ENCODE measurements at regions not wholly inside any gene's neighbourhood (a gene's known extent, or its start where the extent isn't known, plus 50 kb on each side); places are given as distances from the start of the nearest gene placed in this dataset.

DNA sequence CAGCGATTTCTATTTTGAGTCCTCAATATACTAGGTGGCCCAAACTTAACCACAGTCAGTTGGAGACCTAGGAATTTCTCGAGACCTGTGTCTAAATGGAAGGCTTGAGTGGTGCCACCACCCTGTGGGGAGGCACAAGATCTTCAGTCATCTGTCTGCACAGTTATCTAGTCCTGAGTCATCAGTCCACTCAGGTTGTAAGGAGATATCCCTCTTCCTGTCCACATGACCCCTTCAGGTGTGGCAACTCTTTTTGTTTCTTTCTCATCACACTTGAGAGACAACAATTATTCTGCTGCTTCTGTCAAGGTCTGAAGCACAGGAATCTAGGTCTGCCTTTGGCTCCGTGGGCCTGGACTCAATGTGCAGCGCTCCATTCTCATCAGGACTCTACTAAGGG lies 64.4 kb upstream of the IBSP start:
- CTCF ChIA-PET = no interaction called here

DNA sequence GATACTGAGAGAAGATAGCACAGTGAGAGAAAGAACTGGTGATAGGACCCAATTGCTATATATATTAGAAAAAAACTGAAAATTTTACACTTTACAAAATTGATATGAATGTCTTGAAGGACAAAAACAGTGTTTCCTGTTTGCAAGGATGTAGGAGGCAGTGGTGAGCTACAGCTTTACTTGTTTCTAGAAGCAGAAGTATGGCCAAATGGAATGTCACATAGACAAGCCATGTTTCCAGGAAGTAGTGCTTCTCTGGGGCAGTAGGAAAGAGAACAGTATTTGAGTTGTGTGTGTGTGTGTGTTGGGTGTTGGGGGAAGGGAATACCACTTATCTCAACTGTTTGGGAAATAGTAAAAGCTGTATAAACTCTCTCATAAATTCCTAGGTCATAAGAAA lies 60.9 kb upstream of the IBSP start:
- TF ChIP-seq EZH2 (IDR thresholded peaks at IDR 0.05; ENCODE audit: borderline replicate concordance, low read depth, low read length, severe bottlenecking) = no peak
- TF ChIP-seq FOS (IDR thresholded peaks at IDR 0.05; ENCODE audit: borderline replicate concordance, insufficient read depth, low read length) = no peak
- TF ChIP-seq POLR2A (IDR thresholded peaks at IDR 0.05; ENCODE audit: low read depth, low read length) = no peak
- dilution Hi-C loops (cut with MboI; ENCODE audit: extremely low pct_ligation_motif_present, low sequenced_read_pairs) = no loop called here
- peaks cover 0 to 2% of the 10 kb centered on the region in 2 experiments for H3K27me3 ChIP-seq (ENCODE audit: control insufficient read depth in 2 of 2, insufficient read depth in 2 of 2, low read length in 2 of 2)
- no TSS peak for BruUV-seq (replicated peaks)
- H3K79me2 ChIP-seq (ENCODE audit: control insufficient read depth, insufficient read depth, low read length) = no peaks in the 10 kb centered on the region
- H2AFZ ChIP-seq (ENCODE audit: low read depth, low read length) = no peak overlapping the region
- H3K36me3 ChIP-seq (ENCODE audit: control insufficient read depth in 2 of 2, extremely low read depth in 1 of 2, insufficient read depth in 2 of 2, low read length in 2 of 2) = no peaks in the 10 kb centered on the region
- no peak overlapping the region for H3K9ac ChIP-seq (replicated peaks; ENCODE audit: extremely low read depth, insufficient read depth, low read length)
- H3K9me3 ChIP-seq (replicated peaks; ENCODE audit: control insufficient read depth, insufficient read depth, low read length) = no peaks in the 10 kb centered on the region
- ChIA-PET POLR2A (no interaction called here), CTCF (interaction anchor here (1.2 kb wide), 1 partner anchor 18 kb away, joined by 3 read pairs; no protein-coding TSS in a partner anchor)
- DNase-seq (ENCODE audit: low read depth, low spot score) = no peak
- H3K27ac ChIP-seq (ENCODE audit: insufficient read depth, low read depth, low read length) = no peak overlapping the region
- no peaks in the 10 kb centered on the region for H3K4me1 ChIP-seq (ENCODE audit: control insufficient read depth, extremely low read depth, insufficient read depth, low read length)
- no peaks in the 10 kb centered on the region for H4K20me1 ChIP-seq (replicated peaks; ENCODE audit: control insufficient read depth, extremely low read depth, insufficient read depth, low read length)
- no peaks in the 10 kb centered on the region for H3K9me1 ChIP-seq (replicated peaks; ENCODE audit: control insufficient read depth, extremely low read depth, insufficient read depth, low read length)
- no peak overlapping the region for H3K4me2 ChIP-seq (ENCODE audit: insufficient read depth, low read length)
- intact Hi-C loops (cut with micrococcal nuclease) = no loop called here
- no peak for FAIRE-seq
- H3K4me3 ChIP-seq (replicated peaks in 1 of 3; ENCODE audit: insufficient read depth in 1 of 3, low read depth in 1 of 3, low read length in 3 of 3) = no peak overlapping the region

More for the DNA sequence above, 64.4 kb upstream of the IBSP start:
- FAIRE-seq (no peak), DNase-seq (ENCODE audit: low read depth, low spot score) (no peak)
- intact Hi-C loops (cut with micrococcal nuclease) = no loop called here
- Histone ChIP-seq H3K27me3 (ENCODE audit: control insufficient read depth in 2 of 2, insufficient read depth in 2 of 2, low read length in 2 of 2) (peaks cover 0 to 2% of the 10 kb centered on the region in 2 experiments), H3K4me2 (ENCODE audit: insufficient read depth, low read length) (no peak overlapping the region), H3K9me3 (replicated peaks; ENCODE audit: control insufficient read depth, insufficient read depth, low read length) (no peaks in the 10 kb centered on the region), H3K27ac (ENCODE audit: insufficient read depth, low read depth, low read length) (no peak overlapping the region), H3K9me1 (replicated peaks; ENCODE audit: control insufficient read depth, extremely low read depth, insufficient read depth, low read length) (no peaks in the 10 kb centered on the region), H4K20me1 (replicated peaks; ENCODE audit: control insufficient read depth, extremely low read depth, insufficient read depth, low read length) (no peaks in the 10 kb centered on the region), H3K4me1 (ENCODE audit: control insufficient read depth, extremely low read depth, insufficient read depth, low read length) (no peaks in the 10 kb centered on the region), H3K36me3 (ENCODE audit: control insufficient read depth in 2 of 2, extremely low read depth in 1 of 2, insufficient read depth in 2 of 2, low read length in 2 of 2) (no peaks in the 10 kb centered on the region), H3K9ac (replicated peaks; ENCODE audit: extremely low read depth, insufficient read depth, low read length) (no peak overlapping the region), H3K79me2 (ENCODE audit: control insufficient read depth, insufficient read depth, low read length) (no peaks in the 10 kb centered on the region), H2AFZ (ENCODE audit: low read depth, low read length) (no peak overlapping the region), H3K4me3 (replicated peaks in 1 of 3; ENCODE audit: insufficient read depth in 1 of 3, low read depth in 1 of 3, low read length in 3 of 3) (no peak overlapping the region)
- TF ChIP-seq POLR2AphosphoS5 (IDR thresholded peaks at IDR 0.05; ENCODE audit: insufficient read depth, low read depth, low read length) = no peak
- POLR2A ChIA-PET = no interaction called here
- dilution Hi-C loops (cut with MboI; ENCODE audit: extremely low pct_ligation_motif_present, low sequenced_read_pairs) = no loop called here
- BruUV-seq (replicated peaks) = no TSS peak

All from endothelial cell of umbilical vein (primary cell).